IMR-90 (cell line): ENCODE measurements at regions not wholly inside any gene's neighbourhood (a gene's known extent, or its start where the extent isn't known, plus 50 kb on each side); places are given as distances from the start of the nearest gene placed in this dataset.

Experiments
- ATAC-seq: fragments of 200-7000 bp; cut with Tn5 transposase; 2 replicates; pipeline ENCODE4 v1.9.1; 2020; ENCODE audit warnings: low read depth, mild to moderate bottlenecking, moderate library complexity
- BruUV-seq: library from RNA; stranded (reverse); fragments of 400-500 nt; replicated peaks from 2 replicates; lab custom pipeline; 2021; lab: Mats Ljungman, UMichigan
- CTCF ChIA-PET: fragments of 300-600 bp; formaldehyde crosslinking; extraction: SDS; loops from one replicate; lab custom pipeline; 2021; ENCODE audit warnings: antibody characterized with exemption; lab: Yijun Ruan, JAX
- POLR2A ChIA-PET: fragments of 300-600 bp; sonication (Branson Sonifier 250); formaldehyde crosslinking; loops from one replicate; lab custom pipeline; 2022; ENCODE audit warnings: antibody characterized with exemption; ENCODE audit not compliant: unreplicated experiment; lab: Charles Lee
- DNase-seq: peaks from one replicate; pipeline ENCODE4 v3.0.0; 2013
- H2AFZ ChIP-seq: replicated peaks from 2 replicates; pipeline ENCODE3; 2013; ENCODE audit warnings: low read length, mild to moderate bottlenecking; ENCODE audit not compliant: poor library complexity
- H2AK5ac ChIP-seq: 2 replicates; pipeline ENCODE4 v1.6.1; 2013; ENCODE audit warnings: low read depth, low read length, inconsistent platforms
- H2AK9ac ChIP-seq: replicated peaks from 2 replicates; pipeline ENCODE3; 2013; ENCODE audit warnings: mild to moderate bottlenecking, low read depth, low read length, moderate library complexity; ENCODE audit not compliant: poor library complexity
- H2BK120ac ChIP-seq: 2 replicates; pipeline ENCODE4 v1.6.1; 2013; ENCODE audit warnings: low read depth, low read length, inconsistent platforms
- H2BK15ac ChIP-seq: 3 replicates; pipeline ENCODE4 v1.6.1; 2013; ENCODE audit warnings: low read depth, low read length, inconsistent platforms
- H2BK20ac ChIP-seq: 2 replicates; pipeline ENCODE4 v1.6.1; 2013; ENCODE audit warnings: low read depth, mild to moderate bottlenecking, inconsistent platforms, low read length, moderate library complexity
- H2BK5ac ChIP-seq: 2 replicates; pipeline ENCODE4 v1.6.1; 2013; ENCODE audit warnings: mild to moderate bottlenecking, low read depth, low read length, inconsistent platforms; ENCODE audit not compliant: poor library complexity, severe bottlenecking
- H3K14ac ChIP-seq: replicated peaks from 2 replicates; pipeline ENCODE4 v1.6.1; 2013; ENCODE audit warnings: low read depth, low read length, inconsistent platforms
- H3K18ac ChIP-seq: 2 replicates; pipeline ENCODE4 v1.6.1; 2013; ENCODE audit warnings: low read depth, low read length, control low read depth
- H3K23ac ChIP-seq: 2 replicates; pipeline ENCODE4 v1.6.1; 2013; ENCODE audit warnings: low read depth, low read length, inconsistent platforms
- H3K27ac ChIP-seq: 2 replicates; pipeline ENCODE4 v1.5.1; 2013; ENCODE audit warnings: mild to moderate bottlenecking, control low read depth, low read length; ENCODE audit not compliant: insufficient read depth
- H3K27me3 ChIP-seq: 2 replicates; pipeline ENCODE4 v1.6.1; 2013; ENCODE audit warnings: low read length; ENCODE audit not compliant: control insufficient read depth, insufficient read depth
- H3K36me3 ChIP-seq: 2 replicates; pipeline ENCODE4 v1.6.1; 2013; ENCODE audit warnings: low read length, mixed read lengths; ENCODE audit not compliant: control insufficient read depth, insufficient read depth
- H3K4ac ChIP-seq: 2 replicates; pipeline ENCODE4 v1.6.1; 2013; ENCODE audit warnings: low read depth, low read length, inconsistent platforms
- H3K4me1 ChIP-seq: 2 replicates; pipeline ENCODE4 v1.6.1; 2013; ENCODE audit warnings: low read length, mixed read lengths; ENCODE audit not compliant: control insufficient read depth, insufficient read depth
- H3K4me2 ChIP-seq: 2 replicates; pipeline ENCODE4 v1.6.1; 2013; ENCODE audit warnings: low read depth, mild to moderate bottlenecking, control low read depth, low read length, moderate library complexity
- H3K4me3 ChIP-seq: 2 replicates; pipeline ENCODE4 v1.5.1; 2013; ENCODE audit warnings: low read depth, mild to moderate bottlenecking, control low read depth, low read length, moderate library complexity; ENCODE audit not compliant: insufficient read depth
- H3K56ac ChIP-seq: 2 replicates; pipeline ENCODE4 v1.6.1; 2013; ENCODE audit warnings: low read length, inconsistent platforms; ENCODE audit not compliant: insufficient read depth; ENCODE audit errors: extremely low read depth
- H3K79me1 ChIP-seq, 2 experiments: 2 replicates each; pipeline ENCODE4 v1.6.1; 2013; ENCODE audit warnings: low read length in 2 of 2, inconsistent platforms in 1 of 2, low read depth in 1 of 2
- H3K9ac ChIP-seq: 2 replicates; pipeline ENCODE4 v1.6.1; 2013; ENCODE audit warnings: low read depth, low read length, control low read depth
- H3K9me1 ChIP-seq: 2 replicates; pipeline ENCODE4 v1.6.1; 2013; ENCODE audit warnings: low read length, inconsistent platforms; ENCODE audit not compliant: insufficient read depth
- H3K9me3 ChIP-seq: 2 replicates; pipeline ENCODE4 v1.6.1; 2013; ENCODE audit warnings: low read length; ENCODE audit not compliant: control insufficient read depth, insufficient read depth
- H4K20me1 ChIP-seq: 2 replicates; pipeline ENCODE4 v1.6.1; 2013; ENCODE audit warnings: low read length, inconsistent platforms; ENCODE audit not compliant: insufficient read depth
- H4K5ac ChIP-seq: 2 replicates; pipeline ENCODE4 v1.6.1; 2013; ENCODE audit warnings: mild to moderate bottlenecking, low read depth, low read length, control low read depth
- H4K8ac ChIP-seq, 2 experiments: 2 replicates each; pipeline ENCODE4 v1.6.1; 2013; ENCODE audit warnings: low read depth in 2 of 2, low read length in 2 of 2, control low read depth in 1 of 2, inconsistent platforms in 1 of 2
- H4K91ac ChIP-seq: 2 replicates; pipeline ENCODE4 v1.6.1; 2013; ENCODE audit warnings: low read depth, low read length, inconsistent platforms; ENCODE audit not compliant: insufficient read depth
- BHLHE40 ChIP-seq: fragments of 150-350 bp; IDR thresholded peaks from 2 replicates; pipeline ENCODE4 v1.6.1; 2016; ENCODE audit warnings: mild to moderate bottlenecking, low read depth, low read length
- CEBPB ChIP-seq: IDR thresholded peaks from 2 replicates; pipeline ENCODE4 v1.6.1; 2012; ENCODE audit warnings: low read depth, low read length, improper control_type of control experiment
- CHD1 ChIP-seq: IDR thresholded peaks from 2 replicates; pipeline ENCODE4 v1.6.1; 2012; ENCODE audit warnings: low read depth, low read length, improper control_type of control experiment
- CTCF ChIP-seq: conservative IDR thresholded peaks from 2 replicates; pipeline ENCODE4 v1.5.1; 2012; ENCODE audit warnings: mild to moderate bottlenecking, low read depth, low read length, improper control_type of control experiment
- ELK1 ChIP-seq: fragments of 150-350 bp; IDR thresholded peaks from 2 replicates; pipeline ENCODE4 v1.6.1; 2016; ENCODE audit warnings: low read depth, mild to moderate bottlenecking, low read length, moderate library complexity, borderline replicate concordance
- MAFK ChIP-seq: IDR thresholded peaks from 2 replicates; pipeline ENCODE4 v1.6.1; 2012; ENCODE audit warnings: low read depth, low read length, improper control_type of control experiment
- MAZ ChIP-seq: IDR thresholded peaks from 2 replicates; pipeline ENCODE4 v1.6.1; 2012; ENCODE audit warnings: low read depth, mild to moderate bottlenecking, low read length, improper control_type of control experiment, moderate library complexity, borderline replicate concordance
- RAD21 ChIP-seq: IDR thresholded peaks from 2 replicates; pipeline ENCODE4 v1.6.1; 2012; ENCODE audit warnings: low read length, improper control_type of control experiment
- RCOR1 ChIP-seq: IDR thresholded peaks from 2 replicates; pipeline ENCODE4 v1.6.1; 2012; ENCODE audit warnings: mild to moderate bottlenecking, low read length, improper control_type of control experiment; ENCODE audit not compliant: insufficient replicate concordance
- RFX5 ChIP-seq: IDR thresholded peaks from 2 replicates; pipeline ENCODE4 v1.8.0; 2012; ENCODE audit warnings: low read depth, mild to moderate bottlenecking, low read length, moderate library complexity
- SMC3 ChIP-seq: fragments of 150-350 bp; IDR thresholded peaks from 2 replicates; pipeline ENCODE4 v1.6.1; 2016; ENCODE audit warnings: low read depth, mild to moderate bottlenecking, antibody characterized with exemption, low read length, moderate library complexity
- WGBS, 2 experiments: methylation state at CpG; one replicate each; pipeline versions ENCODE4 v1.1.5 to v1.1.7; 2013; ENCODE audit warnings: missing lambda C conversion rate in 2 of 2; ENCODE audit not compliant: insufficient read length in 1 of 2; ENCODE audit errors: extremely low coverage in 2 of 2; 5-methylcytosine and 5-hydroxymethylcytosine counted together
- dilution Hi-C: fragments of 300-500 bp; cut with HindIII; formaldehyde crosslinking; loops from one replicate; pipeline ENCODE4 v1.14.3; 2018; ENCODE audit warnings: low sequenced_read_pairs; ENCODE audit not compliant: unreplicated experiment
- in situ Hi-C: fragments of 300-500 bp; cut with MboI; formaldehyde crosslinking; loops from 3 replicates; pipeline ENCODE4 v1.14.3; 2019; ENCODE audit warnings: low sequenced_read_pairs, inconsistent platforms, mixed read lengths
- intact Hi-C: fragments of 100-400 bp; cut with micrococcal nuclease; formaldehyde crosslinking; loops from 2 replicates; pipeline ENCODE4 v1.10.0; 2022

GRCh38 chr13:75202981-75203380, 279.0 kb downstream of the TBC1D4 start:
- Histone ChIP-seq H4K20me1 (no peaks in the 10 kb centered on the region), H3K56ac (no peak overlapping the region), H2AK5ac (no peak overlapping the region), H3K36me3 (no peaks in the 10 kb centered on the region), H3K4ac (no peak overlapping the region), H2BK120ac (no peak overlapping the region), H3K4me3 (no peak overlapping the region), H3K4me1 (no peaks in the 10 kb centered on the region), H3K27ac (no peak overlapping the region), H2AK9ac (no peak overlapping the region), H4K5ac (no peak overlapping the region), H3K27me3 (peaks cover 5% of the 10 kb centered on the region), H3K14ac (no peak overlapping the region), H2BK20ac (no peak overlapping the region), H3K9me1 (no peaks in the 10 kb centered on the region), H3K23ac (no peak overlapping the region), H3K18ac (no peak overlapping the region), H3K4me2 (no peak overlapping the region), H2BK5ac (no peak overlapping the region), H3K9me3 (no peaks in the 10 kb centered on the region), H2BK15ac (no peak overlapping the region), H4K91ac (no peak overlapping the region), H3K9ac (no peak overlapping the region), H3K79me1 (no peaks in the 10 kb centered on the region), H2AFZ (no peak overlapping the region), H4K8ac (no peak overlapping the region)
- ChIA-PET POLR2A (interaction anchor here (0.7 kb wide), 1 partner anchor 1288 kb away, joined by 3 read pairs; no protein-coding TSS in a partner anchor), CTCF (interaction anchor here (0.9 kb wide), 1 partner anchor 17 kb away, joined by 5 read pairs; no protein-coding TSS in a partner anchor)
- no TSS peak for BruUV-seq
- in situ Hi-C loops = loop anchor here (25.0 kb wide), 2 partner anchors 1066 to 1441 kb away; partner anchors contain the start of gene KLF12
- DNase-seq (no peak), ATAC-seq (no peak)
- TF ChIP-seq CEBPB (no peak), CTCF (no peak), ELK1 (no peak), RFX5 (no peak), MAFK (no peak), MAZ (no peak), BHLHE40 (no peak), CHD1 (no peak), RAD21 (no peak), SMC3 (no peak), RCOR1 (no peak)
- WGBS, 2 experiments = no CpG with 5 or more reads among the region's 3 CpGs
- dilution Hi-C loops = no loop called here
- intact Hi-C loops = no loop called here
